ENCODE measurements at regions not wholly inside any gene's neighbourhood (a gene's known extent, or its start where the extent isn't known, plus 50 kb on each side); places are given as distances from the start of the nearest gene placed in this dataset.

- DNase-seq (ENCODE audit: low spot score), result no peak
- TF ChIP-seq, protein P1, sequence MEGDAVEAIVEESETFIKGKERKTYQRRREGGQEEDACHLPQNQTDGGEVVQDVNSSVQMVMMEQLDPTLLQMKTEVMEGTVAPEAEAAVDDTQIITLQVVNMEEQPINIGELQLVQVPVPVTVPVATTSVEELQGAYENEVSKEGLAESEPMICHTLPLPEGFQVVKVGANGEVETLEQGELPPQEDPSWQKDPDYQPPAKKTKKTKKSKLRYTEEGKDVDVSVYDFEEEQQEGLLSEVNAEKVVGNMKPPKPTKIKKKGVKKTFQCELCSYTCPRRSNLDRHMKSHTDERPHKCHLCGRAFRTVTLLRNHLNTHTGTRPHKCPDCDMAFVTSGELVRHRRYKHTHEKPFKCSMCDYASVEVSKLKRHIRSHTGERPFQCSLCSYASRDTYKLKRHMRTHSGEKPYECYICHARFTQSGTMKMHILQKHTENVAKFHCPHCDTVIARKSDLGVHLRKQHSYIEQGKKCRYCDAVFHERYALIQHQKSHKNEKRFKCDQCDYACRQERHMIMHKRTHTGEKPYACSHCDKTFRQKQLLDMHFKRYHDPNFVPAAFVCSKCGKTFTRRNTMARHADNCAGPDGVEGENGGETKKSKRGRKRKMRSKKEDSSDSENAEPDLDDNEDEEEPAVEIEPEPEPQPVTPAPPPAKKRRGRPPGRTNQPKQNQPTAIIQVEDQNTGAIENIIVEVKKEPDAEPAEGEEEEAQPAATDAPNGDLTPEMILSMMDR (IDR thresholded peaks at IDR 0.05; ENCODE audit: borderline replicate concordance, control extremely low read depth, extremely low read depth, insufficient read depth, missing control alignments), result no peak
- in situ Hi-C loops (cut with MboI; ENCODE audit: low sequenced_read_pairs, unreplicated experiment), result no loop called here
These were observed 52.2 kb upstream of the C10orf90 start for GRCh38 chr10:126722726-126723125.

DNA sequence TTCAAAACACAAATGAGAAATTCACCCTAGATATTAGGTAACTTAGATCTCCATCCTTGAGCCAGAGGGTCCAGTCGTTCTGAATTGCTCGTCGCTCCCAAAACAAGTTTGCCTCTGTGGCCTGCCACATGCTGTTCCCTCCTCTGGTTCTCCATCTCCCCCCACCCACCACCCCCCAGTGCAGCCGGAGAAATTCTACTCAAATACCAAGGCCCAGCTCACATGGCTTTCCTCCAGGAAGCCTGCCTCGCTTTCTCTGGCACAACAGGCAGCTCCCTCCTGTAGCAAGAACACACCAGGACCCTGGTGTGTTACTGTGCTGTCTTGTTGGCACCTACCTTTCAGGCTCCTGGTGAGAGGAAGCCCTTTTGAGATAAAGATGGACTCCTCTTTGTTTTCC, 52.7 kb upstream of the C10orf90 start:
- in situ Hi-C loops (cut with MboI; ENCODE audit: low sequenced_read_pairs, unreplicated experiment), result no loop called here
- TF ChIP-seq, protein P1 (IDR thresholded peaks at IDR 0.05; ENCODE audit: borderline replicate concordance, control extremely low read depth, extremely low read depth, insufficient read depth, missing control alignments), result no peak
- no peak for DNase-seq (ENCODE audit: low spot score)

DNA sequence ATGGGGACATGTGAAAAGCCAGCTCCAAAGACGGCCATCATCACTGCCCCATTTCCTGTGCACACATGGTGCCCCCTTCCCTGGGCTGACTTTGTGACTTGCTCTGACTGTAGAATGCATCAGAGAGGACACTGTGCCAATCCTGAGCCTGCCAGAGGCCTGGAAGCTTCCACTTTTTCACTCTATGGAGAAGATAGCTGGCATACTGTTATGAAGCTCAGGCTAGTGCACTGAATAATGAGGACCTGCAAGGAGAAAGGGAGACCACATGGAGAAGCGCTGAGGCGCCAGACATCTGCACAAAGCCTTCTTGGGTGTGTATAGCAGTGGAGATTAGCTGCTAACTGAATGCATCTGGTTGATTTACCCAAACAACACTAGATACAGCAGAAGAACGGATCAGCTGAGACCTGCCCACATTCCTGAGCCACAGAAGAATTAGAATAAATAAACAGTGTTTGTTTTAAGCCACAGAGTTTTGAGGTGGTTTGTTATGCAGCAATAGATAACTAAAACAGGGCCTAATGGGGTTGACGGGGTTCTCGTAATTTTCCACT, 58.9 kb upstream of the C10orf90 start:
- in situ Hi-C loops (cut with MboI; ENCODE audit: low sequenced_read_pairs, unreplicated experiment), result no loop called here
- DNase-seq (ENCODE audit: low spot score), result no peak

GRCh38 chr10:126730856-126731609, 60.5 kb upstream of the C10orf90 start:
- TF ChIP-seq, protein P1 (IDR thresholded peaks at IDR 0.05; ENCODE audit: borderline replicate concordance, control extremely low read depth, extremely low read depth, insufficient read depth, missing control alignments), result no peak
- DNase-seq (ENCODE audit: low spot score), result no peak
- in situ Hi-C loops (cut with MboI; ENCODE audit: low sequenced_read_pairs, unreplicated experiment), result no loop called here

More for the DNA sequence above, 58.9 kb upstream of the C10orf90 start:
- TF ChIP-seq, protein P1 (IDR thresholded peaks at IDR 0.05; ENCODE audit: borderline replicate concordance, control extremely low read depth, extremely low read depth, insufficient read depth, missing control alignments), result no peak

GRCh38 chr10:126731610-126731990, 61.1 kb upstream of the C10orf90 start:
- TF ChIP-seq, protein P1 (IDR thresholded peaks at IDR 0.05; ENCODE audit: borderline replicate concordance, control extremely low read depth, extremely low read depth, insufficient read depth, missing control alignments), result no peak
- in situ Hi-C loops (cut with MboI; ENCODE audit: low sequenced_read_pairs, unreplicated experiment), result no loop called here
- DNase-seq (ENCODE audit: low spot score), result no peak

DNA sequence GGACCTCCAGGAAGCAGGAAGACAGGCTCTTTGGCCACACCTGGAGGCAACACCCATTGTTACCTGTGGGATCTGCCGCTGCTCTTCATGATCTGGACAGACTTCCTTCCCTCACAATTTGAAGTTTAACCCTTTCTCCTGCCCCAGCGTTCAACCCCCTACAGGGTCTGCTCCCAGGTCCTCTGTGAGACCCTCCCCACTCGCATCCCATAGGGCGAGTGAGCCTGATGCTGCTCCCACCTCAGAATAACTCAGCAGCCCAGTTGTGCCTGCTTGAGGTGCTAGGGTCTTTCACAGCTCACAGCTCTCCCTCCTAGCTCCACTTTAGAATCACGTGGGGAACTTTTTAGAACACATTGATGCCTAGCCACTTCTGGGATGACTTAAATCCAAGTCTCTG, 61.8 kb upstream of the C10orf90 start:
- TF ChIP-seq, protein P1 (IDR thresholded peaks at IDR 0.05; ENCODE audit: borderline replicate concordance, control extremely low read depth, extremely low read depth, insufficient read depth, missing control alignments), result no peak
- in situ Hi-C loops (cut with MboI; ENCODE audit: low sequenced_read_pairs, unreplicated experiment), result no loop called here

More for the DNA sequence above, 61.8 kb upstream of the C10orf90 start:
- no peak for DNase-seq (ENCODE audit: low spot score)

Measured in GM13976 (cell line).